ENCODE measurements at regions not wholly inside any gene's neighbourhood (a gene's known extent, or its start where the extent isn't known, plus 50 kb on each side); places are given as distances from the start of the nearest gene placed in this dataset.

GRCh38 chr3:59555593-59556315 lies 505.9 kb upstream of the CFAP20DC start:
- TF ChIP-seq GABPA (IDR thresholded peaks at IDR 0.05 in 1 of 2, conservative IDR thresholded peaks at IDR 0.05 in 1 of 2) = no peak
- no peak for TF ChIP-seq CTCF (IDR thresholded peaks at IDR 0.05; ENCODE audit: low read depth, low read length, missing input control)
- TF ChIP-seq RAD21 (IDR thresholded peaks at IDR 0.05) = no peak
- TF ChIP-seq ATF3 (IDR thresholded peaks at IDR 0.05) = no peak
- no peak for TF ChIP-seq SP1 (IDR thresholded peaks at IDR 0.05)
- no peak for TF ChIP-seq YY1 (IDR thresholded peaks at IDR 0.05)
- TF ChIP-seq RXRA (IDR thresholded peaks at IDR 0.05) = no peak
- no peak for TF ChIP-seq TAF1 (conservative IDR thresholded peaks at IDR 0.05)
- no peak for TF ChIP-seq JUND (IDR thresholded peaks at IDR 0.05)
